ENCODE measurements at regions not wholly inside any gene's neighbourhood (a gene's known extent, or its start where the extent isn't known, plus 50 kb on each side); places are given as distances from the start of the nearest gene placed in this dataset.
"Not testable (repeated sequence)": the region's sequence is repeated elsewhere in the genome, so short reads cannot be mapped to it uniquely, and the experiment has no call there.

DNA sequence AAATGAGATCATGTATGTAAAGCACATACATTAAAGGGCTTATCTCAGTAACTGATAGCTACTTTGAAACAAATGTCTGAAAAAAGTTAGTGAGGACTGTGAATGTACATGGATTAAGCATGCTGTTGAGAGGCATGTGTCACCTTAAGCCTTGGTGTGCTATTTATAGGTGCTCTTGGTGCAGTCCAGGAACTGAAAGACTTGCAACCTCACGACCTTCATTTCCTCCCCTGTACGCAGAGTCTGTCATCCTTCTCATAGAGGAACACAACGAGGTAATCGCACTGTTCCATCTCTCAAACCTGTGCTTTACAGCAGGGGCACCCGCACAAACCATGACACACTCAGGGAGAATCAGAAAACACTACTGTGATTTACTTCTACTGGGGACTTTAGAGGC, 65.6 kb downstream of the UFM1 start:
- H3K36me3 Mint-ChIP-seq: no peaks in the 10 kb centered on the region
- no peak overlapping the region for H3K27ac Mint-ChIP-seq
- CTCF ChIA-PET: no interaction called here
- ATAC-seq (peak; percentile 89), DNase-seq (peak; percentile 50)
- H3K9me3 Mint-ChIP-seq (ENCODE audit: low read depth): no peaks in the 10 kb centered on the region
- H3K27me3 Mint-ChIP-seq: peaks cover 3% of the 10 kb centered on the region
- H3K4me3 Mint-ChIP-seq: no peak overlapping the region
- peaks cover 6% of the 10 kb centered on the region for H3K4me1 Mint-ChIP-seq

DNA sequence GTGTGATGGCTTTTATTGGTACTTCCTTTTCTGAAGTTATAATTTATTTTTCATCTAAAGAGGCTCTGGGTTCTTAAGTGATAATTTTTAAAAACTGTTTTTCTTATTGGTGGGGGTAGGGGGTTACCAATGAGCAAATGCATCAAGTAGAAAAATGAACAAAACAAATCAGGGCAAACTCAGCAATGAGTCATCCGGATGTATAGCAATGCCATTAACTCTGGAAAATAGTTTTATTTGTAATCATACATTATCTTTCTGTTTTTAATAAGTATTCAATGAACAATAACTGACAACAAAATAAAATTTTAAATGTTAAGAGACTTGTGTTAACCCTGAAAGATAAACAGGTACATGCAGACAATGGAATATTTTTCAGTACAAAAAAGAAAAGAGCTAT, 67.6 kb downstream of the UFM1 start:
- Mint-ChIP-seq H3K4me1 (peaks cover 6% of the 10 kb centered on the region), H3K27me3 (peaks cover 3% of the 10 kb centered on the region), H3K9me3 (ENCODE audit: low read depth) (no peaks in the 10 kb centered on the region), H3K4me3 (no peak overlapping the region), H3K36me3 (no peaks in the 10 kb centered on the region), H3K27ac (no peak overlapping the region)
- DNase-seq: no peak
- ATAC-seq: no peak
- CTCF ChIA-PET: no interaction called here

DNA sequence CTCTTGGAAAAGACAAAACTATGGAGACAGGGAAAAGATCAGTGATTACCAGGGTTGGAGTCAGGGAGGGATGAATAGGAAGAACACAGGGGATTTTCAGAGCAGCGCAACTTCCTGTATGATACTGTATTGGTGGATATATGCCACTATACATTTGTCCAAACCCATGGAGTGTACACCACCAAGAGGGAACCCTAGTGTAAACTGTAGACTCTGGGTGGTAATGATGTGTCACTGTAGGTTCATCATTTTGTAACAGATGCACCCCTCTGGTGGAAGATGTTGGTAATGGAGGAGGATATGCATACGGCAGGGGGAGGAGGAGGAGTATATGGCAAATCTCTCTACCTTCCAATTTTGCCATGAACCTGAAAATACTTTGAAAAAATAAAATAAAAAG, 68.1 kb downstream of the UFM1 start:
- CTCF ChIA-PET: no interaction called here
- no peaks in the 10 kb centered on the region for H3K9me3 Mint-ChIP-seq (ENCODE audit: low read depth)
- no peak overlapping the region for H3K27ac Mint-ChIP-seq
- DNase-seq (no peak), ATAC-seq (no peak)
- H3K4me1 Mint-ChIP-seq: peaks cover 6% of the 10 kb centered on the region
- no peak overlapping the region for H3K4me3 Mint-ChIP-seq
- peaks cover 1% of the 10 kb centered on the region for H3K27me3 Mint-ChIP-seq
- no peaks in the 10 kb centered on the region for H3K36me3 Mint-ChIP-seq

DNA sequence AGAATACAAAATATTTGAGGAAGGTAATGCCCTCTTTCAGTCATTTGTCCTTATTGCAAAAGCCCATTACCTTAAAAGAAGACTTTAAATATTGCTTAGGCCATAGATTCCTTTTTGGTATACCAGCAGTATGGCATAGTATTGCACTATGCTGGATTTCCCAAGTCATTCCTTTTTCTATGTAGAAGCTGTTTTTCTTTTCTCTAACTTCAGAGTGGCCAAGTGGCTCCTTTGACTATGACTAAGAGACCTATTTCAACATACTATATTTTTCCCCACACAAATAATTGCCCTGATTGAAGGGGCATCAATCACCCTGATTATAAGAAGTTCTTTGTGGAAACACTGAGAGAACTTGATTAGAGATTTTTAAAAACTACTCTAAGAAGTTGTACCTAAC, 68.6 kb downstream of the UFM1 start:
- CTCF ChIA-PET: no interaction called here

DNA sequence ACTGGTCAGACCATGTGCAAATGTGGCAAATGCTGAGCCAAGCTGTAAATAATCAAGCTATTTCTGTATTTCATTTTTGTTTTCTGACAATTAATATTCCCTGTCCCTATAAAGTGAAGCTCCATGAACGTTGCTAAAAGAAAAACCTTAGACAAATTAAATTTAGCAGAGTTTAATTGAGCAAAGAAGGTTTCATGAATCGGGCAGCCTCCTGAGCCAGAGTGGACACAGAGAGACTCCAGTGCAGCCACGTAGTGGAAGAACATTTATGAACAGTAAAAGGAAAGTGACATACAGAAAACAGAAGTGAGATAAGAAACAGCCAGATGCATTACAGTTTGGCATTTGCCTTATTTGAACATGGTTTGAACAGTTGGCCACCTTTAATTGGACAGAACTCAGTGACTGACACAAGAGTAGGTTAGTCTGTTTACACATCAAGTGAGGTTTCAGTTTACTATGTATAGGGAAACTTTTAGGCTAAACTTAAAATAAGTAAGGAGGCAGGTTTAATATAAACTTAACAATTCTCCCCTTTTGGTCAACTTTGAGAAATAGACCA, 69.7 kb downstream of the UFM1 start:
- Mint-ChIP-seq H3K27ac (no peak overlapping the region), H3K27me3 (no peaks in the 10 kb centered on the region), H3K36me3 (no peaks in the 10 kb centered on the region), H3K4me3 (no peak overlapping the region), H3K4me1 (peaks cover 6% of the 10 kb centered on the region), H3K9me3 (ENCODE audit: low read depth) (no peaks in the 10 kb centered on the region)
- DNase-seq (no peak), ATAC-seq (no peak)
- CTCF ChIA-PET: no interaction called here

More for the DNA sequence above, 68.6 kb downstream of the UFM1 start:
- H3K9me3 Mint-ChIP-seq (ENCODE audit: low read depth): no peaks in the 10 kb centered on the region
- H3K4me1 Mint-ChIP-seq: peaks cover 6% of the 10 kb centered on the region
- no peak overlapping the region for H3K4me3 Mint-ChIP-seq
- ATAC-seq: no peak
- no peak for DNase-seq
- no peaks in the 10 kb centered on the region for H3K36me3 Mint-ChIP-seq
- H3K27me3 Mint-ChIP-seq: no peaks in the 10 kb centered on the region
- no peak overlapping the region for H3K27ac Mint-ChIP-seq

DNA sequence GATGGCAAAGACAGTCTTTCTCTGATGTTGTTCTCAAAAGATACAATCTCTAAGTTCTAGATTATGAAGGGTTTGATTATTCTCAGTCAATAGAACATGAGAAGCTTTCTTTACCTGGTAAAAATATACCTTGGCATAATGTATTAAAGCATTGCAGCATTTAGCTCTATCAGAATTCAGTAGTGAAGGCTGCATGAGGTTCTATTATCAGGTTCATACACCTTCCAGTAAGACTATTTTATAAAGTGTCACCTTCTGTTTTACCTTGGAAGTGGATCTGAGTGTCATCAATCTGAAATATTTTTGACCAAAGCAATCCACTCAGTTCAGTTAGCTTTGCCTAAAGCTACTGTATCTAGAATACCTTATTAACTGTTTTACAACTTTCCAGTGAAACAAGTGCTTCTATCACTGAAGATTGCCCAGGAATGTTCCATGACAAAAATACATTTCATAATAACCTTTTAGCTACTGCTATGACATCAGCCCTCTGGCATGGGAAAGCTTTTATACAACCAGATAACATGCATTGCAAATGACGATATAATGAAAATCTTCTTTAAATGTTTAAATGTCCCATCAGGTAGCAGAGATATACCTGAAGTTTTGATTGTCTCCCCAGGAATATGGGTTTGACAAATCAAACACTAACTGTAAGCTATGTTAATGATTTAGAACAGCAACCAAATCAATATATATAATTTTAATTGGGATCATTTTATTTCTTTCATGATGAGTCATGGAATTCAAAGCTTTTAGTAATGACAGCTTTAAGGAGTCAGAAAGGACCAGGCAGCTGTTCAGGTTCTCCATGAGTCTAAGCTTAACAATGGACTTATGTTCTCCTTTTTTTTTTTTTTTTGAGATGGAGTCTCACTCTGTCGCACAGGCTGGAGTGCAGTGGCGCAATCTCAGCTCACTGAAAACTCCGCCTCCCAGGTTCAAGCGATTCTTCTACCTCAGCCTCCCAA, 72.2 kb downstream of the UFM1 start:
- no peak for ATAC-seq

DNA sequence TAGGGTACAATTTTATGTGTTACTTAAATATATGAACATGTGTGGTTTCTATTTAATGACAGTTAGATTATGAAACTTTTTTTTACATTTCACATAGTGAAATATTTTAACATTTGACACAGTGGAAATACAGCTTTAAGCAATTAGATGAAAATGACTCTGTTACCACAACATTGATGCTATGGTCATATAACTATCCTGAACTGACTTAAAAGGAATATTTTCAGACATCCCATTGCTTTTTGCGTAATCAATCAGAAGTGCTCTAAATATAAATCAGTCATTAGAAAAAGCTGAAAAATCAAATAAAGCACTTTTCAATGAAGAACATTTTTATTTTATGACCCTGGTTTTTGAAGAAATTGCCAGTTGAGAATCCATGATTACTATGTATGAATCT, 80.3 kb downstream of the UFM1 start:
- CTCF ChIA-PET: no interaction called here
- DNase-seq: no peak
- ATAC-seq: no peak
- Mint-ChIP-seq H3K36me3 (no peaks in the 10 kb centered on the region), H3K27me3 (no peaks in the 10 kb centered on the region), H3K4me3 (no peak overlapping the region), H3K27ac (no peak overlapping the region), H3K4me1 (no peaks in the 10 kb centered on the region), H3K9me3 (ENCODE audit: low read depth) (no peaks in the 10 kb centered on the region)

More for the DNA sequence above, 72.2 kb downstream of the UFM1 start:
- Mint-ChIP-seq H3K4me1 (no peaks in the 10 kb centered on the region), H3K4me3 (no peak overlapping the region), H3K36me3 (no peaks in the 10 kb centered on the region), H3K9me3 (ENCODE audit: low read depth) (no peaks in the 10 kb centered on the region), H3K27ac (no peak overlapping the region), H3K27me3 (no peaks in the 10 kb centered on the region)
- CTCF ChIA-PET: no interaction called here
- no peak for DNase-seq

DNA sequence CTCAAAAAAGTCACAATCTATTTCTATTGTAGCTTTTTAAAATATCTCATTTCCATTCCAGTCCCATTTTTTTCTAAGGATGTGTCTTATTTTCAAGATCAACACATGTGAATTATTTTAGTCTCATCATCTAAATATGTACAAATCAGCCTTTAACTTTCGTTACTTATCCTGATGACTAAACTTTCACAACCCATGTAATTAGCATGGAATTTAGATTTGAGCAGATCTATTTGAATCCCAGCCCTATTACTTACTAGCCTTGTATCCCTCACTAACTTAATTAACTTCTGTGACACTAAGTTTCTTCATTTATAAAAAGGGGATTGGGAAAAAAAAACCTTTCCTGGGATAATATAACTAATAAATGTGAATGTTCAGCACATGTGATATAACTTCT, 81.1 kb downstream of the UFM1 start:
- ATAC-seq: no peak
- no peak overlapping the region for H3K4me3 Mint-ChIP-seq
- H3K27ac Mint-ChIP-seq: no peak overlapping the region
- H3K9me3 Mint-ChIP-seq (ENCODE audit: low read depth): no peaks in the 10 kb centered on the region
- no peaks in the 10 kb centered on the region for H3K36me3 Mint-ChIP-seq
- CTCF ChIA-PET: no interaction called here
- no peaks in the 10 kb centered on the region for H3K4me1 Mint-ChIP-seq
- H3K27me3 Mint-ChIP-seq: no peaks in the 10 kb centered on the region
- no peak for DNase-seq

DNA sequence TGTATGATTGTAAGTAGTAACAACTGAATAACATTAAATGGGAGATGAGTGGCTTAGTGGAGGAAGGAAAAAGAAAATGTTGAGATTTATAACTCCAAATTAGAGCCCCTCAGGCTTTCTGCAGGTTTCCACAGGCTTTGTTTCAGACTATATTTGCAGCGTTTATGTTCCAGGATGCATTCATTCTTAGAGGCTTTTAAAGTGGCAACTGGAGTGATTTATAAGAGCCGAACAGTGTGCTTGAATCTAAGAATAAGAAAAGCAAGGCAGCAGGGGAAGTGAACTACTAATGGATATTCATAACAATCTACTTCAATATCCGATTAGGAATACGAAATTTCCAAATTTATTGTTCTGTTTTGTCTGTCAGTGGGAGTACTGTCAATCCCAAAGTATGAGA, 91.0 kb downstream of the UFM1 start:
- ATAC-seq: no peak
- no peaks in the 10 kb centered on the region for H3K36me3 Mint-ChIP-seq
- no peaks in the 10 kb centered on the region for H3K9me3 Mint-ChIP-seq (ENCODE audit: low read depth)
- CTCF ChIA-PET: no interaction called here
- no peak overlapping the region for H3K4me3 Mint-ChIP-seq
- H3K27me3 Mint-ChIP-seq: no peaks in the 10 kb centered on the region
- H3K27ac Mint-ChIP-seq: no peak overlapping the region
- H3K4me1 Mint-ChIP-seq: no peaks in the 10 kb centered on the region
- no peak for DNase-seq

DNA sequence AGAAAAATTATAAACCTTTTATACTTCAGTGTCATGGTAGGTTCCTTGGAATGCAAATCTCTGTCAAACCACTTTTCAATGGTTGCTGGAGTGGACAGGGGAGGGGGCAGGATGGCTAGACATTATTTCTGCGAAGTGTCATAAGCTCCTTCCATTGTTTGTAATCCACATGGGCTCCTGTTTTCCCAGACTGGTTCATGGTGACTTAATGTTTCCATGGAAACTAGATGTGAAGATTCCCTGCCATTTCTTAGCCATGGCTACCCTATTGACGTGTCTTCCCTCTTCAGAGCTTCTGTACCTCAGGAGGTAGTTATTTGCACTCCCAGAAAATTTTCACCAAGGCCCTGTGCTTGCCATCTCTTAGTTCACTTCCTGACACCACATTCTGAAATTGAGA, 95.3 kb downstream of the UFM1 start:
- Mint-ChIP-seq H3K36me3 (no peaks in the 10 kb centered on the region), H3K27me3 (no peaks in the 10 kb centered on the region), H3K9me3 (ENCODE audit: low read depth) (no peaks in the 10 kb centered on the region), H3K4me3 (no peak overlapping the region), H3K4me1 (no peaks in the 10 kb centered on the region), H3K27ac (no peak overlapping the region)
- CTCF ChIA-PET: no interaction called here
- ATAC-seq (no peak), DNase-seq (no peak)

DNA sequence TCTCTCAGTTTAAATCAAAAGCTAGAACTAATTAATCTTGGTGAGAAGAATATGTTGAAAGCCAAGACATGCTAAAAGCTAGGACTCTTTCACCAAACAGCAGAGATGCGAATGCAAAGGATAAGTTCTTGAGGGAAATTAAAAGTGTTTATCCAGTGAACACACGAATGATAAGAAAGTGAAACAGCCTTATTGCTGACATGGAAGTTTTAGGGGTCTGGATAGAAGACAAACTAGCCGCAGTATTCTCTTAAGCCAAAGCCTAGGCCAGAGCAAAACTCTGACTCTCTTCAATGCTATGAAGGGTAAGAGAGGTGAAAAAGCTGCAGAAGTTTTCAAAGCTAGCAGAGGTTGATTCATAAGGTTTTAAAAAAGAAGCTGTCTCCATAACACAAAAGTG, 103.0 kb downstream of the UFM1 start:
- H3K36me3 Mint-ChIP-seq: no peaks in the 10 kb centered on the region
- H3K4me3 Mint-ChIP-seq: no peak overlapping the region
- DNase-seq: no peak
- H3K4me1 Mint-ChIP-seq: no peaks in the 10 kb centered on the region
- H3K9me3 Mint-ChIP-seq (ENCODE audit: low read depth): no peaks in the 10 kb centered on the region
- CTCF ChIA-PET: no interaction called here
- no peak overlapping the region for H3K27ac Mint-ChIP-seq
- H3K27me3 Mint-ChIP-seq: peaks cover 3% of the 10 kb centered on the region
- no peak for ATAC-seq

DNA sequence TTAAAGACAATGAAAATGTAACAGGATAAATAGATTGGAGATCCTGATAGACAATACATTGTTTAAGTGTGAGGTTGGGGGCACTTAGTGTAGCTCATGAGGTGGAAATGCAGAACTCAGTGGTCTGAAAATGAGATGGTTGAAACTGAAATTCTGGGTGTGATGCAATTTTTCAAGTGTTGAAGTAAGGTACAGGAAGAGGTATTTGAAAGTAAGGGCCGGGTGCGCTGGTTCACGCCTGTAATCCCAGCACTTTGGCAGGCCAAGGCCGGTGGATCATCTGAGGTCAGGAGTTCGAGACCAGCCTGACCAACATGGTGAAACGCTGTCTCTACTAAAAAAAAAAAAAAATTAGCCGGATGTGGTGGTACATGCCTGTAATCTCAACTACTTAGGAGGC, 113.0 kb downstream of the UFM1 start:
- Mint-ChIP-seq H3K4me3 (no peak overlapping the region), H3K27ac (no peak overlapping the region), H3K27me3 (no peaks in the 10 kb centered on the region), H3K4me1 (no peaks in the 10 kb centered on the region), H3K36me3 (no peaks in the 10 kb centered on the region), H3K9me3 (ENCODE audit: low read depth) (peaks cover 3% of the 10 kb centered on the region)
- no peak for ATAC-seq
- CTCF ChIA-PET: no interaction called here
- DNase-seq: no peak

DNA sequence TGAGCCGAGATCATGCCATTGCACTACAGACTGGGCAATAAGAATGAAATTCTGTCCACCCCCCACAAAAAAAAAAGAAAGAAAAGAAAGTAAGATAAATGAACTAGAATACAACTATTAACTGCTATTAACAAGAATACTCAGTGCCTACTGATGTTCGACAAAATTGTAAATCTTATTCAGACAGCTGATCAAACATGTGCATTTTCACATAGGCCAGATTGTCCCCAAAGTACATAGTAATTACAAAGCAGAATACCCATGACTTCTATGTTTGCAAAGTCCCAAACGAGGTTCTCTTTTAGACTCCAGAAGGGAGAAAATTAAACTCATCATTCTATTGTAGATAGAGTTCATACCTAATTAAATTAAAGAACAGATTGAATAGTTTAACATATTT, 113.4 kb downstream of the UFM1 start:
- no peaks in the 10 kb centered on the region for H3K27me3 Mint-ChIP-seq
- DNase-seq (no peak), ATAC-seq (no peak)
- H3K36me3 Mint-ChIP-seq: no peaks in the 10 kb centered on the region
- H3K27ac Mint-ChIP-seq: no peak overlapping the region
- H3K4me1 Mint-ChIP-seq: no peaks in the 10 kb centered on the region
- CTCF ChIA-PET: no interaction called here
- H3K9me3 Mint-ChIP-seq (ENCODE audit: low read depth): peaks cover 3% of the 10 kb centered on the region
- no peak overlapping the region for H3K4me3 Mint-ChIP-seq

DNA sequence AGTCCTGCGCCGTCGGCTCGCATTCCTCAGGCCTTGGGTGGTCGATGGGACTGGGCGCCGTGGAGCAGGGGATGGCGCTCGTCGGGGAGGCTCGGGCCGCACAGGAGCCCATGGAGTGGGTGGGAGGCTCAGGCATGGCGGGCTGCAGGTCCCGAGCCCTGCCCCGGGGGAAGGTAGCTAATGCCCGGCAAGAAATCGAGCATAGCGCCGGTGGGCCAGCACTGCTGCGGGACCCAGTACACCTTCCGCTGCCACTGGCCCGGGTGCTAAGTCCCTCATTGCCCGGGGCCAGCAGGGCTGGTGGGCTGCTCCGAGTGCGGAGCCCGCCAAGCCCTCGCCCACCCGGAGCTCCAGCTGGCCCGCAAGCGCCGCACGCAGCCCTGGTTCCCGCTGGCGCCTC, 122.8 kb downstream of the UFM1 start:
- H3K36me3 Mint-ChIP-seq, ATAC-seq: not testable (repeated sequence)

More for the DNA sequence above, 122.8 kb downstream of the UFM1 start:
- H3K27me3 Mint-ChIP-seq; CTCF ChIA-PET; H3K4me1 Mint-ChIP-seq; H3K9me3 Mint-ChIP-seq (ENCODE audit: low read depth); DNase-seq; H3K27ac Mint-ChIP-seq; H3K4me3 Mint-ChIP-seq: not testable (repeated sequence)
